Vagina (tissue), 2 donors: ENCODE measurements at regions not wholly inside any gene's neighbourhood (a gene's known extent, or its start where the extent isn't known, plus 50 kb on each side); places are given as distances from the start of the nearest gene placed in this dataset.

Source experiments
- CTCF ChIP-seq, 3 experiments: fragments of 450-650 bp in 2 of 3; fragments of 200-600 bp in 1 of 3; sonication (generic) in 1 of 3; IDR thresholded peaks; one replicate each; pipeline ENCODE4 v1.5.1; 2017 to 2019; ENCODE audit warnings: antibody characterized with exemption in 3 of 3, mild to moderate bottlenecking in 2 of 3, moderate library complexity in 2 of 3
- POLR2A ChIP-seq, 2 donors: fragments of 450-650 bp; IDR thresholded peaks; one replicate each; pipeline ENCODE4 v1.6.1; 2017; ENCODE audit warnings: antibody characterized with exemption in 2 of 2, mild to moderate bottlenecking in 2 of 2, moderate library complexity in 2 of 2

GRCh38 chr2:157190151-157190550, 67.4 kb upstream of the GALNT5 start:
- TF ChIP-seq CTCF (IDR thresholded peaks at IDR 0.05) (no peak), POLR2A (IDR thresholded peaks at IDR 0.05) (no peak)
